Brain microvascular endothelial cell (primary cell): ENCODE measurements at regions not wholly inside any gene's neighbourhood (a gene's known extent, or its start where the extent isn't known, plus 50 kb on each side); places are given as distances from the start of the nearest gene placed in this dataset.

Source experiments
- DNase-seq: peaks from one replicate; pipeline ENCODE4 v3.0.0-alpha.2; 2020
- H3K27ac ChIP-seq: fragments of 250-450 bp; sonication (Bioruptor Pico); 2 replicates; pipeline ENCODE4 v1.5.1; 2020; ENCODE audit warnings: mild to moderate bottlenecking, moderate library complexity
- H3K27me3 ChIP-seq: fragments of 250-450 bp; sonication (Bioruptor Pico); replicated peaks from 2 replicates; pipeline ENCODE4 v1.5.1; 2020; ENCODE audit warnings: mild to moderate bottlenecking
- H3K36me3 ChIP-seq: fragments of 250-450 bp; sonication (Bioruptor Pico); replicated peaks from 2 replicates; pipeline ENCODE4 v1.5.1; 2020; ENCODE audit warnings: mild to moderate bottlenecking
- H3K4me3 ChIP-seq: 2 replicates; pipeline ENCODE4 v1.5.1; 2011; ENCODE audit warnings: low read depth, mild to moderate bottlenecking, control low read depth, low read length, moderate library complexity
- in situ Hi-C: cut with HindIII; loops from 2 replicates; pipeline ENCODE4 v1.10.0; 2017; ENCODE audit warnings: low sequenced_read_pairs, low pct_ligation_motif_present
- TF ChIP-seq, protein P1 (sequence below): IDR thresholded peaks from 2 replicates; pipeline ENCODE4 v1.5.1; 2011; ENCODE audit warnings: low read depth, mild to moderate bottlenecking, moderate library complexity, low read length, control low read depth, inconsistent platforms; ENCODE audit errors: missing control alignments

DNA sequence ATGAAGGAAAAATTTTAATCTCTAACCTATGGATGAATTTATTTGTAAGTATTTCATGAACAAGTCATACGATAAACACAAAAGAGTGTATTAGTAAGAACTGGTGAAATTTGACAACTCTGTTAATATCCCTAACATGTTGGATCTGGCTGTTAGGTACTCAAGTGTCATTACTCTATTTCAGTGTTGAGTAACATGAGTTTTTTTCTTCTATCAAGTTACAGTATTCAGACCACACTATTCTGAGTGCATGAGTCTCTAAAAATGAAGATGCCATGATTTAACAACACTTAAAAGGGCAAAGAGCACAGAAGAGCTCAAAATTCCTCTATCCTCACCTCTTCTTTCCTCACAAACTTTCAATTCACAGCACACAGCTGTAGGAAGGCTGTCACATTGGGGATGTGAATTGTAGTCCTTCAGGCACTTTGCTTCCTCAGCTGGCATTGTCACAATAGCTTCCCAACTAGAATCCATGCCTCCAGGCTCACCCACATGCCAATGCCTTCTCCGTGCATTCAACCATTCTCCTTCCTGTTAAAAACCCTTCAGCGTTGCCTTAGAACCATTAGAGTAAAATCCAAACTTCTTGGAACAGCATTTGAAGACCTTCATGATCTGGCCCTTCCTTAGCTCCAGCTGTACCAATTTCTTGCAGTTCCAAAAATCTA lies 73.7 kb upstream of the DBX2 start:
- Histone ChIP-seq H3K4me3 (no peak overlapping the region), H3K27ac (no peak overlapping the region), H3K27me3 (no peaks in the 10 kb centered on the region), H3K36me3 (no peaks in the 10 kb centered on the region)
- in situ Hi-C loops: no loop called here
- TF ChIP-seq, protein P1, sequence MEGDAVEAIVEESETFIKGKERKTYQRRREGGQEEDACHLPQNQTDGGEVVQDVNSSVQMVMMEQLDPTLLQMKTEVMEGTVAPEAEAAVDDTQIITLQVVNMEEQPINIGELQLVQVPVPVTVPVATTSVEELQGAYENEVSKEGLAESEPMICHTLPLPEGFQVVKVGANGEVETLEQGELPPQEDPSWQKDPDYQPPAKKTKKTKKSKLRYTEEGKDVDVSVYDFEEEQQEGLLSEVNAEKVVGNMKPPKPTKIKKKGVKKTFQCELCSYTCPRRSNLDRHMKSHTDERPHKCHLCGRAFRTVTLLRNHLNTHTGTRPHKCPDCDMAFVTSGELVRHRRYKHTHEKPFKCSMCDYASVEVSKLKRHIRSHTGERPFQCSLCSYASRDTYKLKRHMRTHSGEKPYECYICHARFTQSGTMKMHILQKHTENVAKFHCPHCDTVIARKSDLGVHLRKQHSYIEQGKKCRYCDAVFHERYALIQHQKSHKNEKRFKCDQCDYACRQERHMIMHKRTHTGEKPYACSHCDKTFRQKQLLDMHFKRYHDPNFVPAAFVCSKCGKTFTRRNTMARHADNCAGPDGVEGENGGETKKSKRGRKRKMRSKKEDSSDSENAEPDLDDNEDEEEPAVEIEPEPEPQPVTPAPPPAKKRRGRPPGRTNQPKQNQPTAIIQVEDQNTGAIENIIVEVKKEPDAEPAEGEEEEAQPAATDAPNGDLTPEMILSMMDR: no peak
- no peak for DNase-seq

DNA sequence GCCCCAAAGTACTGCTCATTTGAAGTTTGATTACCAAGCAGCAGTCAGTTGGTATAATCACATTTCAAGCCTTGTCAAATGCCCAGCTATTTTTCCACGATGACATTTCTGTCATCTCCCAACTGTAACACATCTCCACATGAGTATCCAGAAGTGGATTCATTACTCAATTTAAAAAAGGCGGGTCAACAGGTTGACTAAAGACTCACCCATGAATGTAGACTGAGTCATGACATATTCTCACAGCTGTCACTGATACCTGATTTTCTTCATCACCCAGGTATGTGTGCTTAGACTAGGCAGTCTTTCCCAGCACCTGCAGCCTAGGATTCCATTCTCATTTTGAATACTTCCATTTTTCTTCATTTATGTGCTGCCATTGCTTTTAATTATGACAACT lies 75.1 kb upstream of the DBX2 start:
- no peaks in the 10 kb centered on the region for H3K27me3 ChIP-seq
- H3K36me3 ChIP-seq: no peaks in the 10 kb centered on the region
- no peak overlapping the region for H3K4me3 ChIP-seq
- in situ Hi-C loops: no loop called here
- H3K27ac ChIP-seq: no peak overlapping the region
- TF ChIP-seq, protein P1: no peak
- DNase-seq: no peak

DNA sequence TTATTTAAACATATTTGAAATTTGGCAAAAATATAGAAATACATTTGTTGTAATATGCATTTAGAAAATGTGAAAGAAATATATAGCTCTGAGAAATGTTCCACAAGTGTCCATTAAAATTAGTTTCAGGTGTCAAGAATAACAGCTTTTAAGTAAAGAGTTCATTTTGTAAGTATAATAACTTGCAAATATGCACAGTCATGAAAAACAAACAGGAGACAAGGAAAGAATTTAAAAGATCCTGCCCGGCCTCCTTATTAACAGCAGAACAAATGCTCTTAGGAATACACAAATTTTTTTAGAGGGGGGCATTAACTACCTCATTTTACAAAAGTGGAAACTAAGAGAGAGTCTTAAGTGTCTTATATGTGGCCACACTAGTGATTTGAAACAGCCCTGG lies 77.7 kb upstream of the DBX2 start:
- TF ChIP-seq, protein P1: no peak
- in situ Hi-C loops: no loop called here

DNA sequence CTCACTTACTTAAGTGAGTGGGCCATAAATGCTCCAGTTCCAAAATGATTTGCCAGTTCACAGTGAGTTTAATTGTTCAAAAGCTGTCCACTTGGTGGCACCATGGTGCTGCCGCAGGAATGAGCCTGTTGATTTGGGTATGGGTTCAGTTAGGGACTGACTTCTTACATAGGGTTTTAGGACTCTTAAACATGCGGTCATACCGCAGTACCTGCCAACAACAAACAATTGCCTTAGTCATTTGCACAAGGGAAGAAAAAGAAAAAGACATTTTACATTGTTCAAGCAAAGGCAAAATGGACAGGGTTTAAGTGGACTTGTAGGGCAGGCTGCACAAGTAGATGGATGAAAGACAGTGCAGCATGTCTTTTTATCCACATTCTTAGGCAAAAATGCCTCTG lies 80.0 kb upstream of the DBX2 start:
- no peak overlapping the region for H3K27ac ChIP-seq
- no peaks in the 10 kb centered on the region for H3K36me3 ChIP-seq
- H3K27me3 ChIP-seq: peaks cover 2% of the 10 kb centered on the region
- H3K4me3 ChIP-seq: no peak overlapping the region
- in situ Hi-C loops: no loop called here
- TF ChIP-seq, protein P1: peak; percentile 78
- DNase-seq: peak; percentile 46

More for the DNA sequence above, 77.7 kb upstream of the DBX2 start:
- Histone ChIP-seq H3K27me3 (peaks cover 2% of the 10 kb centered on the region), H3K4me3 (no peak overlapping the region), H3K27ac (no peak overlapping the region), H3K36me3 (no peaks in the 10 kb centered on the region)
- no peak for DNase-seq

DNA sequence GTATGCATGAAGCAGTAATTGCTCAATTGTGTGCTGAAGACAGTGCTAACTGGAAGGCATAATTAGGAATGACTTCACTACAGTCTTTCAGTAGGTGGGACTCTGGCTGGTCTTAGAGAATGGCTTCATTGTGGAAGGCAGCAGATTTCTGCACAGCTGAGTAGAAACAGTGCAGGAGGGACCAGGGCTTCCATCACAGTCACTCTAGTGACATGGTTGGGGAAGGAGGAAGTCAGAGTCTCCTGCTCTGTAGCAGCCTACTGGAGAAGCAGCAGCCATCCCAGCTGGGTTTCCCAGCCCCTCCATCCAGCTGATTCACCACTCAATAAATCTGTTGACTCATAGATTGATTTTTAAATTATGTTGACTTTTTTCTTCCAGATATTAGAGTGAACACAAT lies 80.6 kb upstream of the DBX2 start:
- DNase-seq: no peak
- TF ChIP-seq, protein P1: no peak
- Histone ChIP-seq H3K4me3 (no peak overlapping the region), H3K27me3 (peaks cover 2% of the 10 kb centered on the region), H3K27ac (no peak overlapping the region), H3K36me3 (no peaks in the 10 kb centered on the region)
- in situ Hi-C loops: no loop called here

DNA sequence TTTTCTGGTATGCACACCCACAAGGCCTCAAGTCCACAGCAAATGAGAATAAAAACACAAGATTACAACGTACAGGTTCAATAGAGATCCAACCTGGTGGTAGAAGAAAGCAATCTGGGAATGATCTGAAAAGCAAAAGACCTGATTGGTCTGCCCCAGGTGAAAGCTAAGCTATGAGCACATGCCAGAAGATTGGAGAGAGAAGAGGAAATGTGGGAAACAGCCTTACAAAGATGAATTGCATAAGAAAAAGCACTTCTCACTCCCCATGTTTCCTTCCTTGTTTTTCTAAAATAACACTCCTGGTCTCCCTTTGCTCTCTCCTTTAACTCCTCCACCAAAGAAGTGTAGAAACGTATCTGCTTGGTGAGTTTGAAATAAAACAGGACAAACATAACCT lies 77.3 kb upstream of the ANO6 start:
- H3K36me3 ChIP-seq: no peaks in the 10 kb centered on the region
- no peak for DNase-seq
- TF ChIP-seq, protein P1: no peak
- H3K4me3 ChIP-seq: no peak overlapping the region
- no peak overlapping the region for H3K27ac ChIP-seq
- in situ Hi-C loops: no loop called here
- H3K27me3 ChIP-seq: no peaks in the 10 kb centered on the region
